ENCODE measurements at regions not wholly inside any gene's neighbourhood (a gene's known extent, or its start where the extent isn't known, plus 50 kb on each side); places are given as distances from the start of the nearest gene placed in this dataset.

GRCh38 chr1:244974106-244974505 lies 109.8 kb upstream of the HNRNPU start:
- no peak for TF ChIP-seq POLR2AphosphoS5 (IDR thresholded peaks at IDR 0.05; ENCODE audit: low read depth, low read length)
- TF ChIP-seq POLR2A (IDR thresholded peaks at IDR 0.05; ENCODE audit: low read depth, low read length): no peak
- TF ChIP-seq SPI1 (IDR thresholded peaks at IDR 0.05; ENCODE audit: low read depth, low read length): no peak
- TF ChIP-seq TAF1 (IDR thresholded peaks at IDR 0.05; ENCODE audit: low read depth, low read length): no peak
